ENCODE measurements at regions not wholly inside any gene's neighbourhood (a gene's known extent, or its start where the extent isn't known, plus 50 kb on each side); places are given as distances from the start of the nearest gene placed in this dataset.

DNA sequence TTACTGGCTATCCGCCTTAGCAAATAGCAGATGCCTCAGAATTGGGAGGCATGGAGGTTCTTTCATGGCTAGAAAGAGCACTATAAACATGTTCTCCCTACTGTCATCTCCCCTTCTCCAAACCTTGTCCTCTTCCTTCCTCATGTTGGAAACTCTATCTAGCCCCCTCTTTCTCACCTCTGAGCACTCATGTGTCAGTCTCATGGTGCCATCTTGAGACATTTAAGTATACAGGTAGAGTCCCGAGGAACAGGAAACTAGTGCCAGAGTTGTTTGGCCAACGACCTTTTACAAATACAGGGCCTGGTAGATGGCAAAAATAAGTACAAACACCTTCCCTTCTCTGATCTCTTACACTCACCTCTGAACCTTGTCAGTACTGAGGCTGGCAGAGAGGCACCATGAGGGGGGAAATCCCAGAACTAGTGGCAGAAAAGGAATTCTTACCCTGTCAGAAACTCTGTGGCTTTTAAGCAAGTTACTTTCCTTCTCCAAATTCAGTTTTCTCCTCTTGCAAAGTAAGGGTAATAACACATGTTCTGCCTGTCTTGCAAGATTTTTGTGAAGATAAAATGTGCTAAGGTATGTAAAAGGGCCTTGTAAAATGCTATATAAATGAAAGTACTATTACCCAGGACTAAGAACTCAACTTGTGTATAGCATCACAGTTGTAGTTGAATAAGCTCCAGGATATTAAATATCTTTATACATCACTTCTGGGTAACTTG, 94.1 kb upstream of the SNX2 start:
- TF ChIP-seq JUN (IDR thresholded peaks at IDR 0.05; ENCODE audit: borderline replicate concordance, insufficient read depth, insufficient read length, low read depth) (no peak), FOS (IDR thresholded peaks at IDR 0.05; ENCODE audit: borderline replicate concordance, insufficient read depth, low read length) (no peak), POLR2AphosphoS5 (IDR thresholded peaks at IDR 0.05; ENCODE audit: insufficient read depth, low read depth, low read length) (no peak), GATA2 (IDR thresholded peaks at IDR 0.05; ENCODE audit: insufficient read depth, insufficient read length, low read depth, low read length) (no peak), EZH2 (IDR thresholded peaks at IDR 0.05; ENCODE audit: borderline replicate concordance, low read depth, low read length, severe bottlenecking) (no peak), MYC (IDR thresholded peaks at IDR 0.05; ENCODE audit: low read depth, low read length) (no peak), POLR2A (IDR thresholded peaks at IDR 0.05; ENCODE audit: low read depth, low read length) (no peak)
- TF ChIP-seq, protein P1, sequence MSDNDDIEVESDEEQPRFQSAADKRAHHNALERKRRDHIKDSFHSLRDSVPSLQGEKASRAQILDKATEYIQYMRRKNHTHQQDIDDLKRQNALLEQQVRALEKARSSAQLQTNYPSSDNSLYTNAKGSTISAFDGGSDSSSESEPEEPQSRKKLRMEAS (IDR thresholded peaks at IDR 0.05; ENCODE audit: insufficient read depth, insufficient read length): no peak
- TF ChIP-seq, protein P2, sequence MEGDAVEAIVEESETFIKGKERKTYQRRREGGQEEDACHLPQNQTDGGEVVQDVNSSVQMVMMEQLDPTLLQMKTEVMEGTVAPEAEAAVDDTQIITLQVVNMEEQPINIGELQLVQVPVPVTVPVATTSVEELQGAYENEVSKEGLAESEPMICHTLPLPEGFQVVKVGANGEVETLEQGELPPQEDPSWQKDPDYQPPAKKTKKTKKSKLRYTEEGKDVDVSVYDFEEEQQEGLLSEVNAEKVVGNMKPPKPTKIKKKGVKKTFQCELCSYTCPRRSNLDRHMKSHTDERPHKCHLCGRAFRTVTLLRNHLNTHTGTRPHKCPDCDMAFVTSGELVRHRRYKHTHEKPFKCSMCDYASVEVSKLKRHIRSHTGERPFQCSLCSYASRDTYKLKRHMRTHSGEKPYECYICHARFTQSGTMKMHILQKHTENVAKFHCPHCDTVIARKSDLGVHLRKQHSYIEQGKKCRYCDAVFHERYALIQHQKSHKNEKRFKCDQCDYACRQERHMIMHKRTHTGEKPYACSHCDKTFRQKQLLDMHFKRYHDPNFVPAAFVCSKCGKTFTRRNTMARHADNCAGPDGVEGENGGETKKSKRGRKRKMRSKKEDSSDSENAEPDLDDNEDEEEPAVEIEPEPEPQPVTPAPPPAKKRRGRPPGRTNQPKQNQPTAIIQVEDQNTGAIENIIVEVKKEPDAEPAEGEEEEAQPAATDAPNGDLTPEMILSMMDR (IDR thresholded peaks at IDR 0.05; ENCODE audit: extremely low read depth in 1 of 2, insufficient read depth in 1 of 2, low read depth in 1 of 2, low read length in 2 of 2): no peak
- FAIRE-seq (no peak), DNase-seq (ENCODE audit: low read depth, low spot score) (no peak)
- ChIA-PET POLR2A (no interaction called here), CTCF (no interaction called here)
- no peaks in the 10 kb centered on the region for H4K20me1 ChIP-seq (replicated peaks; ENCODE audit: control insufficient read depth, extremely low read depth, insufficient read depth, low read length)
- H3K4me2 ChIP-seq (ENCODE audit: insufficient read depth, low read length): no peak overlapping the region
- H2AFZ ChIP-seq (ENCODE audit: low read depth, low read length): no peak overlapping the region
- H3K36me3 ChIP-seq (ENCODE audit: control insufficient read depth in 2 of 2, extremely low read depth in 1 of 2, insufficient read depth in 2 of 2, low read length in 2 of 2): no peaks in the 10 kb centered on the region
- no peaks in the 10 kb centered on the region for H3K9me1 ChIP-seq (replicated peaks; ENCODE audit: control insufficient read depth, extremely low read depth, insufficient read depth, low read length)
- dilution Hi-C loops (cut with MboI; ENCODE audit: extremely low pct_ligation_motif_present, low sequenced_read_pairs) (no loop called here), intact Hi-C loops (cut with micrococcal nuclease) (no loop called here)
- no TSS peak for BruUV-seq (replicated peaks)
- no peak overlapping the region for H3K9ac ChIP-seq (replicated peaks; ENCODE audit: extremely low read depth, insufficient read depth, low read length)
- no peaks in the 10 kb centered on the region for H3K4me1 ChIP-seq (ENCODE audit: control insufficient read depth, extremely low read depth, insufficient read depth, low read length)
- H3K9me3 ChIP-seq (replicated peaks; ENCODE audit: control insufficient read depth, insufficient read depth, low read length): no peaks in the 10 kb centered on the region
- peaks cover 0 to 2% of the 10 kb centered on the region in 2 experiments for H3K27me3 ChIP-seq (ENCODE audit: control insufficient read depth in 2 of 2, insufficient read depth in 2 of 2, low read length in 2 of 2)
- H3K27ac ChIP-seq (ENCODE audit: insufficient read depth, low read depth, low read length): no peak overlapping the region
- H3K4me3 ChIP-seq (replicated peaks in 1 of 3; ENCODE audit: insufficient read depth in 1 of 3, low read depth in 1 of 3, low read length in 3 of 3): no peak overlapping the region
- H3K79me2 ChIP-seq (ENCODE audit: control insufficient read depth, insufficient read depth, low read length): no peaks in the 10 kb centered on the region
